AG09309 (cell line): ENCODE measurements at regions not wholly inside any gene's neighbourhood (a gene's known extent, or its start where the extent isn't known, plus 50 kb on each side); places are given as distances from the start of the nearest gene placed in this dataset.

Experiments used
- DNase-seq: peaks from one replicate; pipeline ENCODE4 v3.0.0-alpha.2; 2010; ENCODE audit warnings: low read depth
- H3K4me3 ChIP-seq: 2 replicates; pipeline ENCODE4 v1.5.1; 2011; ENCODE audit warnings: mild to moderate bottlenecking, low read depth, low read length, moderate library complexity; ENCODE audit not compliant: control insufficient read depth
- TF ChIP-seq, protein P1 (sequence below): IDR thresholded peaks from 2 replicates; pipeline ENCODE4 v1.5.1; 2011; ENCODE audit warnings: mild to moderate bottlenecking, low read depth, low read length, inconsistent platforms; ENCODE audit not compliant: insufficient read depth, control insufficient read depth; ENCODE audit errors: missing control alignments

GRCh38 chr4:14596904-14597303 lies 405.4 kb upstream of the CPEB2 start:
- no peak for DNase-seq
- TF ChIP-seq, protein P1, sequence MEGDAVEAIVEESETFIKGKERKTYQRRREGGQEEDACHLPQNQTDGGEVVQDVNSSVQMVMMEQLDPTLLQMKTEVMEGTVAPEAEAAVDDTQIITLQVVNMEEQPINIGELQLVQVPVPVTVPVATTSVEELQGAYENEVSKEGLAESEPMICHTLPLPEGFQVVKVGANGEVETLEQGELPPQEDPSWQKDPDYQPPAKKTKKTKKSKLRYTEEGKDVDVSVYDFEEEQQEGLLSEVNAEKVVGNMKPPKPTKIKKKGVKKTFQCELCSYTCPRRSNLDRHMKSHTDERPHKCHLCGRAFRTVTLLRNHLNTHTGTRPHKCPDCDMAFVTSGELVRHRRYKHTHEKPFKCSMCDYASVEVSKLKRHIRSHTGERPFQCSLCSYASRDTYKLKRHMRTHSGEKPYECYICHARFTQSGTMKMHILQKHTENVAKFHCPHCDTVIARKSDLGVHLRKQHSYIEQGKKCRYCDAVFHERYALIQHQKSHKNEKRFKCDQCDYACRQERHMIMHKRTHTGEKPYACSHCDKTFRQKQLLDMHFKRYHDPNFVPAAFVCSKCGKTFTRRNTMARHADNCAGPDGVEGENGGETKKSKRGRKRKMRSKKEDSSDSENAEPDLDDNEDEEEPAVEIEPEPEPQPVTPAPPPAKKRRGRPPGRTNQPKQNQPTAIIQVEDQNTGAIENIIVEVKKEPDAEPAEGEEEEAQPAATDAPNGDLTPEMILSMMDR: no peak
- no peak overlapping the region for H3K4me3 ChIP-seq

DNA sequence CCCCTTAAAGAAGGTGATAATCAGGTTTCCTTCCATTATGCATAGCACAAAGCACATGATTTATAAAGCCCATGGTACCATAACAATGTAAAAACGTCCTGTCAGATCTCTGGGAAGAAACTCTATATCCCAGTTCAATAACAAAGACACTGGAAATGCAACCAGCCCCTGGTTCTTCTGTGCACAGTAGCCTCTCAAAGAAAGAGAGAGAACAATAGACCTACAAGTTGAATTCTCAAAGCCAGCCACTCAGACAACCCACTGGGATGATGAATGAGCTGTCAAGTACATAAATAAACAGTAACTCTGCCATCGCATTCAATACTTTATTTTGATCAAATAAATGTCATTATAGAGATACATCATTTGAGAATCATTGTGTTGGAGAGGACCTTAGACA lies 400.1 kb upstream of the CPEB2 start:
- H3K4me3 ChIP-seq: no peak overlapping the region
- TF ChIP-seq, protein P1: no peak
- DNase-seq: no peak

- DNase-seq: no peak
- TF ChIP-seq, protein P1: no peak
- H3K4me3 ChIP-seq: no peak overlapping the region
These were observed 395.3 kb upstream of the CPEB2 start for GRCh38 chr4:14607001-14607400.

GRCh38 chr4:14607578-14607977 lies 394.7 kb upstream of the CPEB2 start:
- TF ChIP-seq, protein P1: no peak
- DNase-seq: no peak
- H3K4me3 ChIP-seq: no peak overlapping the region

- TF ChIP-seq, protein P1: no peak
- no peak for DNase-seq
- H3K4me3 ChIP-seq: no peak overlapping the region
These were observed 393.7 kb upstream of the CPEB2 start for GRCh38 chr4:14608630-14609029.

GRCh38 chr4:14614840-14615239 lies 387.4 kb upstream of the CPEB2 start:
- H3K4me3 ChIP-seq: no peak overlapping the region
- no peak for DNase-seq
- TF ChIP-seq, protein P1: no peak

GRCh38 chr4:14615671-14616070 lies 386.6 kb upstream of the CPEB2 start:
- DNase-seq: no peak
- TF ChIP-seq, protein P1: no peak
- H3K4me3 ChIP-seq: no peak overlapping the region
